ENCODE measurements at regions not wholly inside any gene's neighbourhood (a gene's known extent, or its start where the extent isn't known, plus 50 kb on each side); places are given as distances from the start of the nearest gene placed in this dataset.

DNA sequence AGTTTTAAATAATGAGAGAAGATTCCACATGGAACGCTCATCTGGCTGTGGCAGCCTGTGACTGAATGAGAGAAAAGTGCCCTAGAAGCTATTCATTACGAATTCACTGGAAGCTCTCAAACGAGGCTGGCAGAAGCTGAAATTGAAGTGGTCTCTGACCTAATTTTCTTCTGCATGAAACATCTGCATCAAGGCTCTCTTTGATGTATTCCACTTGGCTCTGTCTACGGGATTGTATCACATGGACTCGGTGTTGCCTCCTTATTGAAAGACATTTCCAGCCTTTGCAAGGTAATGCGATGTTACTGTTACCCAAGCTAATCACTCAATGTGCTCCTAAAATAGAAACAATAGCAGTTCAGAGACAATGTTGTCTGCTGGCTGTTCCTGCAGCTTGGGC, 246.9 kb upstream of the ZNF462 start:
- no peak for DNase-seq (ENCODE audit: low spot score)

DNA sequence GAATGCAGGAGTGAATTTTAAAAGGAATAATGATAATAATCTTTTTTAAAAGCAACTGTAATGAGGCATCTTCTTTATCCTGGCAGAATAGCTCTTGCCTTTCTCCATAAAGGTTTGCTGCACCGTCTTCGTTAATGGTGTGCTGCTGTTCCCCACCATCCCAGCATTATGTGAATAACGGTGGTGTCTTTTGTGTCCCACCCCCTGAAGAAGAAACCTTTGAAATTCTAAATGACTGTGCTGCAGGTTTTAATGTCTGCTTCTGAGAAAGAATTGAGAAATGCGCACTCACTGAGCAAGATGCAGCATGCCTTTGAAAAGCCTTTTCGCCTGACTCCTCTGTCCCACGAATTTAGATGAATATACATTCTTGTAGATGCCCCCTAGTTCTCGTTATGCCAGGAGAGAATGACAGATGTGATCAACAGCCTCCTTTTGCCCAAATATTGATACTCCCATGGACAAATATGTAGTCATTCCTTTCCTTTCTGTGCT, 246.1 kb upstream of the ZNF462 start:
- no peak for DNase-seq (ENCODE audit: low spot score)

DNA sequence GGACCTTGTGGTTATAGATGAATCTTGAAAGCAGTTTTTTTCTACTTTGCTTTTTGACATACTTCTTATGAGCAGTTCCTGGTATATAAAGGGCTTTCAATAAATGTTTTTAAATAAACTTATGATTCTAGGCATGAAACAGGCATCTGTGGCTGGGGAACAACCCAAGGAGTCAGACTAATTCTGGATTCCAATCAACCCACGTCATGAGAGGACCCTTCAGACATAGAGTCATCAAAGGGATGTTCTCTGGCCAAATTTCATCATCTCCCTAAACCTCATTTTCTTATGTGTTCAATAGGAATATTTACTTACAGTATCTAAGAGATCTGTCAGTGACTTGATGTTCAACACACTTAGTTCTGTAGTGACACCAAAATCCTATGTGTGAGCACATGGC, 243.8 kb upstream of the ZNF462 start:
- no peak for DNase-seq (ENCODE audit: low spot score)

DNA sequence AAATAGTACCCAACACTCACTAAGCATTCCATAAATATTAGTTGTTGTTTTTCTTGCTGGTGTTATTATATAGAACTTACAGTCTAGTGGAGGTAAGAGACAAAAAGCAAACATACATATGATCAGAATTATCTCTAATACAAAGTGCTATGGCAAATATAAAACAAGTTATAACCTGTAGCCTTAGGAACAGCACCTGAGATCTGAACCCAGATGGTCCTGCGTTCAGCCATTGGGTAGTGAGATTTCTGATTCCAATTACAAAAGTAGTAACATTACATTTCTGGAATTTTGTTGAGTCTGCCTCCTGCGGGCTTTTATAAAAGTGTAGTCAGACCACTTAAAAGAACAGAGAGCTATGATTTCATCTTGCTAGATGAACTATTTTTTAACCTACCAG, 242.9 kb upstream of the ZNF462 start:
- DNase-seq (ENCODE audit: low spot score), result no peak

DNA sequence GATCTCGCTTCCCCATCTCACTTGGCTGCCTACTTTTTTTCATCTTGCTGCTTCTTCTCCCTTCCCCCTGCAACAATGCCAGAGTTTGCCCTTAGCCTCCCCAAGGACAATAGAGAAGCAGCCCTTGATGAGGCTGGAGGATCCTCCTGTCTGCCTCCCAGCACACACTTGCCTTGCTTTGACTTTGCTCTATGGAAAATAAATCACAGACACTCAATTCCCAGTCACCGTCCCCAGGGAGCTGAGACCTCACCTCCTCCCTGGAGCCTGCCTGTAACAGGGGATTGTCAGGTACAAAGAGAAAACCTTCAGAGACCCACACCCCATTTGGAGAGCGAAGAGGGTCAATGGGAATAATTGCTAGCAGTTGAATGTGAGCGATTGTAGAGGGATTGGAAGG, 242.1 kb upstream of the ZNF462 start:
- DNase-seq (ENCODE audit: low spot score), result no peak

DNA sequence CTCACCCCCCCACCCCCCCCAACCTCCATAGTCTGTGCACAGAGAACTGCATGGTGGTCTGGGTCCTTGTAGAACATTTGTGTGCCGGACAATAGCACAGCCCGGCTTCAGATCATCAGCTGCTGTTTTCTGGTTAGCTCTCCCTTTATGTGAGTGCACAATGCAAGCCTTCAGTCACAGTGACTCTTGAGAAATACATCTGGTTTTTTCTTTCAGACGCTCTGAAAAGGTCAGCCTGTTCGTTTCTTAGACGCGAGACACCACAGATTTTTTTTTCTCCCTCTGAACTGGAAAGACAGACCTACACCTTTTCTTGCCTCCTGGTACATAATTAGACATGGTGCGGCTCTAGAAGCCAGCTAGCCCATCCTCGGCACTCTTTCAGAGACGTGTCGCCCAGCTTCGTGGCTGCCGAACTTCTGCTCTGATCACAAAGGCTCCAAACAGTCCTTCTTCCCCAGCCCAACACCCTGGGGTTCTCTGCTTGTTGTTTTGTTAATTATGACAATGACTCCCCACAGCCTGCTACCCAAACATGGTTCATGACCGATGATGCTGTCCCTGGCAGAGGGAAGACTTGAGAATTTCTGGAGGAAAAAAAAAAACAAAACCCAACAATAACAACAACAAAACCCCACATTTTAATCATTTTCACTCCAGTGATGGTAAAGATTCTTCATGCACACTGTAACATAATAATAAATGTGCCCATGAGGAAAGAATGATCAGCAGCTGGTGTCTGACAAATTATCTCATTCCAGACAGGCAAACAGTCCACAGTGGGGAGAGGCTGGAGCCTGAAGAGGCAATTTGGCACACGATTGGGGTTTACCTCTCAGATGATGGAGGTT, 241.4 kb upstream of the ZNF462 start:
- DNase-seq (ENCODE audit: low spot score), result no peak

DNA sequence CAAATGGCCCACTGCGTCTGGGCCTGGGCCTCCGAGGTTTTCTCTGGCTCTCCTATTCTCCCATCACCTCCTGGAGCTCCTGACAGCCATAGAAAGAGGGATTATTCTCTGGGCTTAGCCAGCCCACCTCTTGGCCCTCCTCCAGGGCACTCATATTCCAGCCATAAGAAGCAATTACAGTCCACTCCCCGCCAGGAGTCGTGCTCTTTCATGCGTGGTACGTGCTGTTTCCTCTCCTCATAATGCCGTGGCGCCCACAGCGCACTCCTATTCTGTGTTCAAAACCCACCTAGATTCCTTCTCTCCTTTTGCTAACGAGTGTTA, 240.8 kb upstream of the ZNF462 start:
- DNase-seq (ENCODE audit: low spot score), result no peak

DNA sequence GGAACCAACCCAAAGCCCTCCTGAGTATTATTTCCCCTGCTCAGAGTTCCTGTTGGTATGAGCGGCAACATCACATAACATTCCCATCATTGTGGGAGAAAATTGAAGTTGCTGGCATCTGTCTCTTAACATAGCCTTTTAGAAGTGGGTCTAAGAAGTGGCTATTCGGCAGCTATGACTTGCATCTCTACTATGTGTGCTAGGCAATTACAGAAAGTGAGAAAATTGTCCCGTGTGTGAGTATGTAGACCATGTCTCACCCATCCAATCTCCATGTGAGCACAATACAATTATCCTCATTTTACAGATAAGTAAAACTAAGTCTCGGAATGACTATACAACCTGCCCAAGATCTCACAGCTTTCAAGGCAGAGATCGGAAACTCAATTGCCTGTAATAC, 239.4 kb upstream of the ZNF462 start:
- no peak for DNase-seq (ENCODE audit: low spot score)

DNA sequence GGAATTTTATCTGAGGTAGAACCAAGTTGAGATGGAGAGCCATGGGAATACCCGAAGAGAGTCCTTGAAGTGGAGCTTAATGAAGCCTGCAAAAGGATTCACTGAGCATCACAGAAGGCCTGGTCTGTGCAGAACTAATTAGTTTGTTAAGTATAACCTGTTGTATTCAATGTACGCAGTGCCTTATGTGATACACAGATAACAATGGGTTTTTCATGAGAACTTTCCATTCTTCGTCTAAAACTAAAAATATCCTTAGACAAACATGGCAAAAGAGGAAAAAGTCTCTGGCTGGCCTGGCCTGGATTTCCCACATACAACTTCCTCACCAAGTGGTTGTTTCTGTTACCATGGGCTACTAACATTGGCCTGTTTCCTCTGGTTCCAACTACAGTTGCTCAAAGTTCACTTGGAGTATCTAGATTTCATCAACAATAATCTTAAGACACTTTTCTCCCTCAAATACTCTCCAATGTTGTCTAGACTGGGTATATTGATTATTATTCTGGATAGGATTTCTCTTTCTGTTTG, 237.6 kb upstream of the ZNF462 start:
- DNase-seq (ENCODE audit: low spot score), result no peak

DNA sequence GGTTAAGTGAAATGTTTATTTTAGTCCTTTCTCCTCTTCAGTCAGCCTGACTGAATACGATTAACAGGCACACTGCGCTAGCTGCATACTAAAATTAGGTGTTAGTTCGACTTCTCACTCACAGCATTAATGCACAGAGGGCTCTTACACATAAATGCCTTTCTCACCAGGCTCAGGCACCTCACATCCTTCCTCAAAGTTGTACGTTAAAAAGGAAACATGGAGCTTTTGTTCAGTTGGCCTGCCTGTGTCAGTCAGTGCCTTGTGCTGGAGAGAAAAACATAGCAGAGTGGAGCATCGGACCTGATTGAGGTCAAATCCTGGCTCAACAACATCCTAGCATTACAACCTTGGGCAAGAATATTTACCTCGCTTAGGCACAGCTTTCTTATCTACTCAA, 236.0 kb upstream of the ZNF462 start:
- DNase-seq (ENCODE audit: low spot score), result no peak

DNA sequence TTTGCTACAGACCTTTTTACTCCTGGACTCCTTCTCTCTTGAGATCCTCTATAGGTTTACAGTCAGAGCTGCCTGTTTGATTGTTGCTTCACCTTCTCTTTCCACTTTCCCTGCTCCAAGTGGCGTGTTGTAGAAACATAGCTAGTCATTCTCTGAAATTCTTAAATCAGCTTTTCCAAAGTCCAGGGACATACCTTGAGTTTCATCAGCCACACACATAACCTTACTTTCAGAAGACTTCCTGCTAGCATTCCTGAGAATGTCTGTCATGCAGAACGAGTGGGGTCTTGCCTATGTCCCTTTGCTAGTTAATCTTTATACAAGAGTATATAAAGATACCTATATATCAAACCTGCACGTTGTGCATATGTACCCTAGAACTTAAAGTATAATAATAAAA, 230.3 kb upstream of the ZNF462 start:
- DNase-seq (ENCODE audit: low spot score), result no peak

DNA sequence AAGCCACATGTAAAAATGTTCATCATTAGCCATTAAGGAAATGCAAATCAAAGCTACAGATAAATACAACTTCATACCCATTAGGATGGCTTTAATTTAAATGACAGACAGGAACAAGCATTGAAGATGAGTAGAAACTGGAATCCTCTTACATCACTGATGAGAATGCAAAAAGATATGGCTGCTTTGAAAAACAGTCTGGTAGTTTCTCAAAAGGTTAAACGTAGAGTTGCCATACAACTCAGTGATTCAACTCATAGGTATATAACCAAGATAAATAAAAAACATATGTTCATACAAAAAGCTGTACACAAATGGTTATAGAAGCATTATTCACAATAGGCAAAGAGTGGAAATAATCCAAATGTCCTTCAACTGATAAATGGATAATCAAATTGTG, 228.8 kb upstream of the ZNF462 start:
- DNase-seq (ENCODE audit: low spot score), result no peak

DNA sequence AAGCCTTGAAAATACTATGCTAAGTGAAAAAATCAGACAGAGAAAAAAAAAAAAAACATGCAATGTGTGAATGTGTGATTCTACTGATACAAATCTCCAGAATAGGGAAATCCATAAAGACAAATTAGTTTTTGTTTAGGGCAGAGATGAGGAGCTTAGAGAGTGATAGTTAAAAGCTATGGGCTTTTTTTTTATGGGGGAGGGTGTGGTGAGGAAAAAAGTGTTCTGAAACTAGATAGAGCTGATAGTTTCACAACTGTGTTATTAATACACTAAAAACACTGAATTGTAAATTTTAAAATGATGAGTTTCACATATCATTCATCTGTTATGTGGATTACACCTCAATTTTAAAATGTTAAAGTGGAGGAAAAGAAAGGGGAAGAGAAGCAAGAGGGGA, 228.3 kb upstream of the ZNF462 start:
- DNase-seq (ENCODE audit: low spot score), result no peak

DNA sequence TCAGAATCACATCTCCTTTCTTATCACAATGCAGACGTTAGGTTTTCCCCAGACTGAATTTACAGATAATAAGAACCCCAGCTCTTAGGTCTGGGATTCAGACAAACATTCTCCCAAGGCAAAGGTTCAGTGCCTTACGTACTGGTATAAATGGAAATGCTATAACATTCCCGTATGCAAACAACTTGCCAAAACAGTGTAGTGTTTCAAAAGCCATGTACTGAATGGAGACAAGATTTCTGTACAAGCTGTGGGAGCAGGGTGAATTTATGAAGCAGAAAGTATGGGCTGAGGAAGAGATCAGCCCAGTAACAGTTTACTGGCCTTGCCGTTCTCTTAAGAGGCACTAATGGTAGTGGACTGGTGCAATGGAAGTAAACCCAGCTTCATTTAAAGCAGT, 225.5 kb upstream of the ZNF462 start:
- DNase-seq (ENCODE audit: low spot score), result no peak

DNA sequence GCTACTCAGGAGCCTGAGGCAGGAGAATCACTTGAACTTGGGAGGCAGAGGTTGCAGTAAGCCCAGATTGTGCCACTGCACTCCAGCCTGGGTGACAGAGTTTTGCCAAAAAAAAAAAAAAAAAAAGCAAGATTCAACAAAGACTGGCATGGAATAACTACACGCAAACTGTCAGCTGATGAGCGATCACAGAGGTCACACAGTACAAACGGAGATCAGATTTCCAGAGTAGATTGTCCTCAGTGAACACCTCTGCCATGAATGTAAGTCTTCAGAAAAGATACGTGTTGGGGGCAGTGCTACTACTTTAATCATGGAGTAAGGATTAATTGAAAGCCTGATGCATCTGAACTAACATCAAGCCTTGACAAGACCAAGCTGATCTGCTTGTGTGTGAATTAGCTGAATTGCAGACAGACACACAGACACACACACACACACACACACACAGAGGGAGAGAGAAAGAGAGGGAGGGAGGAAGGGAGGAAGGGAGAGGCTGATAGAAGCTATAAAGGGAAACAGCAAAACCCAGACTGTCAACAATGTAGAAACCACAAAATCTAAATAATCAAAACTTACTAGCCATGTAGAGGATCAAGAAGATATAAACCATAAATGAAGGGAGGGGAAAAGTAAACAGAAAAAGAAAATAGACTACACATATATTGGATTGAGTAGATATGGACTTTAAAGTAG, 222.9 kb upstream of the ZNF462 start:
- no peak for DNase-seq (ENCODE audit: low spot score)

DNA sequence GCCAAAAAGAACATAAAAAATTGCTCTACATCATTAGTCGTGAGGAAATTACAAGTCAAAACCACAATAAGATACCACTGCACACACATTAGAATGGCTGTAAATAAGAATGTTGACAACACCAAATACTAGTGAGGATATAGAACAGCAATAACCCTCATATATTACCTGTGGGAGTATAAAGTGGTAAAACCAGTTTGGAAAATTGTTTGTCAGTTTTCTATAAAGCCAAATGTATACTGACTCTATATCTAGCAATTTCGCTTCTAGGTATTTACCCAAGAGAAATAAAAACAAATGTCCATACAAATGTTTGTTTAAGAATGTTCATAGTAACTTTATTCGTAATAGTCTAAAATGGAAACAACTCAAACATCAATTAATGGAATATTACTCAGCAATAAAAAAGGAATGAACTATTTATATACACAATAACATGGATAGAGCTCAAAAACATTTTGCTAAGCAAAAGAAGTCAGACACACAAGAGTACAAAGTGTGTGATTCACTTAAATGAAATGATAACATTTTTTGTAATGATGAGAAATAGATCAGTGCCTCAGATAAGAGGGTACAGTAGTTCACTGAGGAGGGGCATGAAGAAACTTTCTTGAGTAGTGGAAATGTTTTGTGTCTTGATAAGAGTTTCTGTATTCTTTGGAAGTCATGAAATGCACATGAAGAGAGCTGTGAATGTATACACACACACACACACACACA, 219.6 kb upstream of the ZNF462 start:
- DNase-seq (ENCODE audit: low spot score), result no peak

DNA sequence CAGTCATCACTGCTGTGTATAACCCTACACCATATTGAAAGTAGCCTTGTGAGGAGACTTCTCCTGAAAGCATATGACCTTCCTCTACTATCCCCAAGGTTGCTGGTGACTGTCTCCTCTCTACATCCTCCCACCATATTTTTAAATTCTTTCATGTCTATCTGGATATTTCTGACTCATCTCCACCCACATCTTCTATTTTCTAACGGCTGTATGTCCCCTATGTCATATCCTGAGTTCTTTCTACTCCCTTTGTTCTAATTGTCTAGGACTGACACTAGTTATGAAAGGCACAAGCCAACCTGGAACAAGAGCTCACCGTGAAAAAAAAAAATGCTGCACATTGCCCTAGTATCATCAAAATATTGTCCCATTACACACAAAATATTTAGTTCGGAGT, 218.3 kb upstream of the ZNF462 start:
- no peak for DNase-seq (ENCODE audit: low spot score)

DNA sequence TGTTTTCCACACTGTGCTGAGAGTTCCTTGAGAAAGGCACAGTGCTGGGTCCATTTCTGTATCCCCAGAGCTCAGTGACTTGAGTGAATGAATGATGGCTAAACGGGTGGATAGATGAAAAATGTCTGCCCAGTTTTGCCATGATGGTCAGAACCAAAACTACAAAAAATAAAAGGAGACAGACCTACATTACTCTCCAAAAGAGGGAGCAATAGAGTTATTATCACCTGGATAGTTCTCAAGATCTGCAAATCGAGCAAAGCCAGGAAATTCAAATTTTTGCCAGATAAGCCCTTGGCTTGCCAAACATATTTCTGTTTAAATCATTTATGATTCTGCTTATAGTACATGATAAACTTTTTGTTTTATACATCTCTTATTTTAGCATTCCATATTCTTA, 214.2 kb upstream of the ZNF462 start:
- DNase-seq (ENCODE audit: low spot score), result no peak

DNA sequence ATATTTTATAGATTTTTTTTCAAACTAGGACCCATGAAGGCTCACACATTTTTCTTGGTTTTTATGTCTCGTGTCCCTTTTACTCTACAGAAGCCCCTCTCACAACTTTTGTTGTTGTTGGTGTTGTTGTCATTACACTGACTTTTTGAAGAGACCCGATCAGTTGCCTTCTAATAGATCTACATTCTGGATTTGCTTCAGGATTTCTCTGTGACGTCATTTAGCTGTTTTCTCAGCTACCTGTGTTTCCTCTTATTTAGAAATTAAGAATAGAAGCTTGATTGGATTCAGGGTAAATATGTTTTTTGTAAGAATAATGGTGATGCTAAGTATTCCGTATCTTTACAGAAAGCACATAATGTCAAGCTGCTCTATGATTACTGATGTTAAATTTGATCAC, 213.3 kb upstream of the ZNF462 start:
- DNase-seq (ENCODE audit: low spot score), result no peak

DNA sequence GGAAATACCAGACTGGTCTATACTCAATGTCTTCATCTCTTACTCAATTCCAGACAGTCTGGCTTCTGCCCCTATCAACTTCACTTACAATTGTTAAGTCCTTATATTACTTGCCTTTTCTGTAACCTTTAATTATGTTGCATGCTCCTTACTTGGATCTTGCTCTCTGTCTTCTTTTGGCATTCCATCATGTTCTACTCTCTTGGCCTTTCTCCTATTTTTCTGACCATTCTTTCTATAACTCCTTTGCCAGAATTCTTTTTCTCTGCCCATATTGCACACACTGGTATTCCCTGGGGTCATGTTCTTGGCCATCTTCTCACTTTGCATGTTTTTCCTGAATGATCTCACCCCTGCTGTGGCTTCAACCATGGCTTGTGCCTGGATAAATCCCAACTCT, 209.8 kb upstream of the ZNF462 start:
- no peak for DNase-seq (ENCODE audit: low spot score)

DNA sequence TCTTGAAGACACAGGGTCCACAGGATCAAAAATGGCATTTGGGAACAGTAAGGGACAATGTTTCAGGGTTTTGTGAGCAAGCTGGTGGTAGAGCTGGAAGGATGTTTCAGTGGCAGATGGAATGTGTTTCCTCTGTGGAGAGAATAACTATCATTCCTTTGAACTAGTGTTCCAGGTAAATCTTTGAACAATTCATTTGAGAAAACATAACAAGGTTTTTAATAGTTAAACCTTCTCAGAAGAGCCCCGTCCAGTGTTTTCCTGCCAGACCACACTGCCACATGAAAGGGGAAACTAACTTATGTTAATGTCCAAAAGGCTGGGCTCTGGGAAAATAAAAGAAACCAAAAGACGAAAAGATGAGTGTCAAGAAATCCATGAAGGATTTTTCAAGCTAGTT, 207.0 kb upstream of the ZNF462 start:
- DNase-seq (ENCODE audit: low spot score), result no peak

DNA sequence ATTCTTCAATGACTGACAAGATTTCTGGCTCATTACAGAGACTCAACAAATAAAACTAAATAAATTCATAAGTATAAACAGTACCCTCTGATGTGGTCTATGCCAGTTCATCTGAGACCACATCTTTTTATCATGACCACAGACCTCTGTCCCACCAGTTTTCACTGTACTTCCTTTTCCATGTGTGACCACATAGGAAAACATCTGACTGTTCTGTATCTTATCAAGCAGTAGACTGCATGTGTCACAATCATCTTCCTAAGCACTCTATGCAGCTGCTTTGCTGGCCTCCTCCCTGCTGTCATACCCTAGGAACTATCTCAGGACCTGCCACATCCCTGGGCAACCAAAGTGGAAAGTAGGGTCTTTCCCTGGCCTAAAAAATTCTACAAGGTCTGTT, 205.0 kb upstream of the ZNF462 start:
- DNase-seq (ENCODE audit: low spot score), result no peak

DNA sequence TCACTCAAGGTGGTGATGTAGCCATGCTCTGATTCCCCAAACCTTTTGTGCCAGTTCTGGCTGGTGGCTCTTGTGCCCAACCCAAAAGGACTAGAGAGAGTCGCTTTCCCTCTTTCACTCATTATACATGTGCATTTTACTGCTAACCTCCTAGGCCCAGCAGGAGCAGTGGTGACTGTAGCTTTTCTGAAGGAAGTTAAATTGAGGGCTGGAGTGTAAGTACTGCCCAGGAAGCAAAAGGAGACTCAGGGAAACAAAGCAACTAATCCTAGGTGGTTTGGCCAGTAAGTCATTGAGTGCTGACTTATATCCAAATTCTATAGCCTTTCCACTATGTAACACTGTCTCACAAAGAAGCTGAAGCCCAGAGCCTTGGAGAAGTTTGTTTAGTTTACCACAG, 194.4 kb upstream of the ZNF462 start:
- DNase-seq (ENCODE audit: low spot score), result no peak

All from CD4-positive, alpha-beta T cell treated with Interleukin-15 for 4 hours (primary cell).